ENCODE measurements at regions not wholly inside any gene's neighbourhood (a gene's known extent, or its start where the extent isn't known, plus 50 kb on each side); places are given as distances from the start of the nearest gene placed in this dataset.

- TF ChIP-seq CTCF (IDR thresholded peaks at IDR 0.05; ENCODE audit: low read depth, low read length) (no peak), EZH2phosphoT487 (IDR thresholded peaks at IDR 0.05; ENCODE audit: low read depth) (no peak)
Observed at GRCh38 chr13:42681326-42682100, 99.9 kb upstream of the FAM216B start.
